ACC112 (cell line): ENCODE measurements at regions not wholly inside any gene's neighbourhood (a gene's known extent, or its start where the extent isn't known, plus 50 kb on each side); places are given as distances from the start of the nearest gene placed in this dataset.

Experiments used
- H2AFZ ChIP-seq: fragments of 200-600 bp; sonication (generic); one replicate; pipeline ENCODE4 v1.6.0; 2017; ENCODE audit warnings: antibody characterized with exemption, low read length; ENCODE audit not compliant: unreplicated experiment
- H3K27ac ChIP-seq: fragments of 200-600 bp; sonication (generic); 2 replicates; pipeline ENCODE4 v1.5.1; 2014; ENCODE audit warnings: low read depth, mild to moderate bottlenecking, antibody characterized with exemption, low read length, moderate library complexity
- H3K27me3 ChIP-seq: fragments of 200-600 bp; sonication (generic); 2 replicates; pipeline ENCODE4 v1.6.1; 2014; ENCODE audit warnings: mild to moderate bottlenecking, antibody characterized with exemption, low read length, moderate library complexity, mixed read lengths; ENCODE audit not compliant: insufficient read depth
- H3K36me3 ChIP-seq: fragments of 200-600 bp; sonication (generic); 2 replicates; pipeline ENCODE4 v1.6.1; 2016; ENCODE audit warnings: mild to moderate bottlenecking, antibody characterized with exemption, low read length, moderate library complexity, mixed read lengths; ENCODE audit not compliant: insufficient read depth
- H3K4me1 ChIP-seq: fragments of 200-600 bp; sonication (generic); one replicate; pipeline ENCODE4 v1.6.1; 2016; ENCODE audit warnings: low read length, mixed read lengths; ENCODE audit not compliant: insufficient read depth, unreplicated experiment, control insufficient read depth
- H3K4me3 ChIP-seq: fragments of 200-600 bp; sonication (generic); 2 replicates; pipeline ENCODE4 v1.5.1; 2014; ENCODE audit warnings: mild to moderate bottlenecking, low read depth, low read length
- H3K79me2 ChIP-seq: fragments of 200-600 bp; sonication (generic); one replicate; pipeline ENCODE4 v1.6.0; 2016; ENCODE audit warnings: low read length; ENCODE audit not compliant: control insufficient read depth, unreplicated experiment, insufficient read depth

DNA sequence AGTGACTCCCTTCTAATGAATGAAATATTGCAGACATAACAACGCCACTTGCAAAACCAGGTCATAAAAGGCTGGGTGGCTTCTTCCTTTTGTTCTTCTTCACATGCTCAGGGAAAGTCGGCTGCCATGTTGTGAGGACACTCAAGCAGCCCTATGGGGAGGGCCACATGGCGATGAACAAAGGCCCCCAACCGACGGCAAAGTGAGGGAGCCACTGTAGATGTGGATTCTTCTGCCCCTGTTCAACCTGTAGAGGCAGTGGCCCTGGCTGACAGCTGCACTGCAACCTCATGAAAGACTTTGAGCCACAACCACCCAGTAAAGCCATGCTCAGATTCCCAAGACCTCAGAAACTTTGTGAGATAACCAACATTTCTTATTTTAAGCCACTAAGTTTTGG is 203.5 kb upstream of the TNRC6C start:
- Histone ChIP-seq H3K27me3 (peaks cover 26% of the 10 kb centered on the region), H3K27ac (no peak overlapping the region), H3K4me1 (no peaks in the 10 kb centered on the region), H3K79me2 (no peaks in the 10 kb centered on the region), H2AFZ (no peak overlapping the region), H3K4me3 (no peak overlapping the region), H3K36me3 (no peaks in the 10 kb centered on the region)

DNA sequence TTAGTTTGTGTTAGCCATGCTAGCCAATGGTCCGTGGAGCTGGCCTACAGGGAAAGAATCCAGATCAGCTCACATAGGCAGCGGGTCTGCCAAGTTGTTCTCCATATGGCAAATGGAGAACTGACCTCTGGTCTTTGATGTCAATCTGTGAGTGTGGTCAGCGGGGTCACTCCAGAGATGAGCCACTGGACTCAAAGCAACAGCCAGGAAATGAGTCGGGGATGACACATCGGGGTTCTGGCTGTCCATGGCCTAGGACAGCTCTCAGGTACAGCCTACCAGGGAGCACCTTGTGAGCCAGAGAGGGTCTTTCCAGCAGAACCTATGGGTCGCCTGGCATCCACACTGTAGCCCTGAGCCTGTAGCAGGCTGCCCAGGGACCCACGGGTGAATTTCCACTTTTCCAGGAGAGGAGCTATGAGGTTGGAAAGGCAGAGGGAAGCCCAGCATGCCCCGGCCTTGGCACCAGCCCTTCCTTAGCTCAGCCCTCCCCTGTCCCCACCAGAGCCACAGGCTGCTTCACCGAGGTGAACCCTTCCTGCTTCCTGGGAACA is 203.0 kb upstream of the TNRC6C start:
- Histone ChIP-seq H3K4me3 (no peak overlapping the region), H3K27ac (no peak overlapping the region), H2AFZ (no peak overlapping the region), H3K36me3 (no peaks in the 10 kb centered on the region), H3K27me3 (peaks cover 22% of the 10 kb centered on the region), H3K4me1 (no peaks in the 10 kb centered on the region), H3K79me2 (no peaks in the 10 kb centered on the region)

DNA sequence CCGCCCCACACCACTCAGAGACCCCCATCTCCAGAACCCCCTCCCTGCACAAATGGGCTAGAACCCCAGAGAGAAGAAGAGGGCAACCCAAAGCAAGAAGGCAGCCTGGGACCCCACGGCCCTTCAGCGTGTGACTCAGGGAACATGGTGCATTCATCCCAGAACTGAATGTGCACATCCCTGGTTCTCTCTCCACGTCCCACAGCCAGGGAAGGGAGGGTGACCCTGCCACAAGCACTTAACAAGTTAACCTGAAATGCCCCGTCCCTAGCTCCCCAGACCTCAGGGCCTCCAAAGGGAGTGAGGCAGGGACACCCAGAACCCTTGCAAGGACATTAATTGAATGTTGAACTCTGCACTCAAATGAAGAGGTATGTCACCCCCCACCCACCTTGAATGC is 202.5 kb upstream of the TNRC6C start:
- H2AFZ ChIP-seq: no peak overlapping the region
- no peaks in the 10 kb centered on the region for H3K79me2 ChIP-seq
- peaks cover 16% of the 10 kb centered on the region for H3K27me3 ChIP-seq
- H3K27ac ChIP-seq: no peak overlapping the region
- H3K36me3 ChIP-seq: no peaks in the 10 kb centered on the region
- H3K4me1 ChIP-seq: no peaks in the 10 kb centered on the region
- no peak overlapping the region for H3K4me3 ChIP-seq

DNA sequence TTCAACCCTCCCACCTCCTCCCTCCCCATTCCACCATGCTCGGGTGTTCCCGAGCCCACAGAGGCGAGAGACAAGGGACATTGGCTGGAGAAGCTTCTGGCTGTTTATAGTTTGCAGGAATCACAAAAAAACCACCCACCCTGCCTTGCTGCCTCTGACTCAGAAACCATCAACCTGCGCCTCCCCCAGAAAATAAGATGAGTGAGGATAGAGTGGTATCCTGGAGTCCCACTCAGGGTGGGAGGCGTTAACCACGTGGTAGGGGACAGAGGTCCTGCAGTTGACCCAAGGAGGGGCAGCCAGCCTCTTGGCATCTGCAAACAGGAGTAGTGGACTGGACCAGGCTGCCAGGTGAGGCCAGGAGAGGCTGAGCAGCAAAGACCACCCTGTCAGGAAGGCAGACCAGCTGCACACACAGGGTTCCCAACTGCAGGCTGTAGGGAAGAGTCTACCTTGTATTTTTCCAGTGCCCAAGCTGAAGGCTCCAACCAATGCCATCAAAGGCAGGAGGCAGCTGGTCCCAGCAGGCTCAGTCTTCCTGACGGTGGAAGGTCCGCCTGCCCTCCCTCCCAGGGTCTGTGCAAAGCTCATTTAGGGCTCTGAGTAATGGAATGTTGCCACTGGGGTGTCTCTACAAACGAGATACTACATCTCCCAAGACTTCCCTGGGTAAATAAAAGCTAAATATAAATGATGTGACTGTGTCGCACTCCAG is 201.5 kb upstream of the TNRC6C start:
- Histone ChIP-seq H2AFZ (no peak overlapping the region), H3K4me1 (no peaks in the 10 kb centered on the region), H3K4me3 (no peak overlapping the region), H3K27me3 (peaks cover 11% of the 10 kb centered on the region; the same call in 1 of the 2 replicates), H3K79me2 (no peaks in the 10 kb centered on the region), H3K27ac (no peak overlapping the region), H3K36me3 (no peaks in the 10 kb centered on the region)

DNA sequence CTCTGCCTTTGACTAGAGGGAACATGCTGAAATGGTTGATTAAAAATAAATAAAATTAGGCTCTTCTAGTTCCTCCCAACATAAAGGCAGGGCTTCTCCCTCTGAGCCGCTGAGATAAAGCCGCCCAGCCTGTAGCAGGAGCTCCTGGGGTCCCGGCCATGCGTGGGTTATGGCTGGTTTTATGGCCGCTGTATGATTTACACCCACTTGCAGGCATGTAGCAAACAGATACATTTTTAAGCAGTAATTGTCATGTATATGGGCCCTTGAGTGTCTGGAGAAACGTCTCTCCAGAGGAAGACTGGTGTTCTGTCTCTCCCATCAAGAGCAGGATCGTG is 201.0 kb upstream of the TNRC6C start:
- no peaks in the 10 kb centered on the region for H3K36me3 ChIP-seq
- H3K27ac ChIP-seq: no peak overlapping the region
- peaks cover 11% of the 10 kb centered on the region; the same call in 1 of the 2 replicates for H3K27me3 ChIP-seq
- no peak overlapping the region for H3K4me3 ChIP-seq
- H3K79me2 ChIP-seq: no peaks in the 10 kb centered on the region
- no peak overlapping the region for H2AFZ ChIP-seq
- H3K4me1 ChIP-seq: no peaks in the 10 kb centered on the region

DNA sequence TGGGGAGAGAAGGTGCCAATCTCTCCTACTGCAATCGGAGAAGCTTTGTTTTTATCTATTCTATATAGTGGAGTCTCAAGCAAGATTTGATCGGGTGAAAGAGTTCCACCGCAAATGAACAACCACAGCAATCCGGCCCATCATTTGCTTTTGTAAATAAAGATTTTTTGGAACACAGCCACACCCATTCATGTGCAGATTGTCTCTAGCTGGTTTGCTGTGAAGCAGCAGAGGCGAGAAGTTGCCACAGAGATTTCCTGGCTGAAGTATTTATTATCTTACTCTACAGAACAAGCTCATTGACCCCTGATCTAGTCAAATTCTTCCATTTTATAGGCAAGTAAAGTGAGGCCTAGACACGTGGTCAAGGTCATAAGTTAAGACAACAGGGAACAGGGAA is 195.5 kb upstream of the TNRC6C start:
- Histone ChIP-seq H3K27me3 (peaks cover 29% of the 10 kb centered on the region), H3K36me3 (no peaks in the 10 kb centered on the region)

DNA sequence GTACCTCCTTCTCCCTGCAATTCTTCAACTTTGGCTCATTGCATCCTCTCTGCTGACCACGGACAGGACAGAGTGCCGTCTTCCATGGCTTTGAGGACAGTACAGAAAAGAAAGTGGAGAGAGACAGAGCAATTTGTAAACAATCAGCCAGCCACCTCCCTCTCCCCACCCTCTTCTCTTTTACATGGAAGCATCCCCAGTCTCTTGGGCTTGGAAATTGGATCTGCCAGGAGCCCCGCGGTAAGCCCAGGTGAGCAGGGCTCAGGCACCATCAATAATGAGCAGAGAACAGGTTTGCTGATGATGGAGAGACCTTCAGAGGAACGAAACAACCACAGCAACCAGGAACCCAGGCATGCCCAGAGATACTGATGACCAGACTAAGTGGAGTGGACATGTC is 194.9 kb upstream of the TNRC6C start:
- Histone ChIP-seq H2AFZ (no peak overlapping the region), H3K36me3 (no peaks in the 10 kb centered on the region), H3K79me2 (no peaks in the 10 kb centered on the region), H3K4me1 (no peaks in the 10 kb centered on the region), H3K27me3 (peaks cover 30% of the 10 kb centered on the region), H3K27ac (no peak overlapping the region), H3K4me3 (no peak overlapping the region)

More for the DNA sequence above, 195.5 kb upstream of the TNRC6C start:
- no peak overlapping the region for H3K27ac ChIP-seq
- no peak overlapping the region for H2AFZ ChIP-seq
- no peaks in the 10 kb centered on the region for H3K4me1 ChIP-seq
- no peaks in the 10 kb centered on the region for H3K79me2 ChIP-seq
- no peak overlapping the region for H3K4me3 ChIP-seq

DNA sequence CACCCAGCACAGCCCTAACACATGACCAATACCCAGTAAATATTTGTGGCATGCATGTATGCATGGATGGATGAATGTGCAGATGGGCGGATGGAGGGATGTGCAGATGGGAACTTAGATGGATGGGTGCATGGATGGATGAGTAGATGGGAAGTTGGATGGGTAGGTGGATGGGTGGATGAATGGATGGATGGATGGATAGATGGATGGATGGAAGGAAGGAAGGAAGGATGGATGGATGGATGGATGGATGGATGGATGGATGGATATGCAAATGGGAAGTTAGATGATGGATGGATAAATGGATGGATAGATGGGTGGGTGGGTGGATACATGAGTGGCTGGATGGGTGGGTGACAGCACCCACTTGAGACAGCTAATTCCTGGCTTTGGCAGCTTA is 193.2 kb upstream of the TNRC6C start:
- Histone ChIP-seq H3K4me3 (no peak overlapping the region), H3K36me3 (no peaks in the 10 kb centered on the region), H3K4me1 (peaks cover 2% of the 10 kb centered on the region), H3K79me2 (no peaks in the 10 kb centered on the region), H2AFZ (no peak overlapping the region), H3K27ac (no peak overlapping the region), H3K27me3 (peaks cover 30% of the 10 kb centered on the region)

DNA sequence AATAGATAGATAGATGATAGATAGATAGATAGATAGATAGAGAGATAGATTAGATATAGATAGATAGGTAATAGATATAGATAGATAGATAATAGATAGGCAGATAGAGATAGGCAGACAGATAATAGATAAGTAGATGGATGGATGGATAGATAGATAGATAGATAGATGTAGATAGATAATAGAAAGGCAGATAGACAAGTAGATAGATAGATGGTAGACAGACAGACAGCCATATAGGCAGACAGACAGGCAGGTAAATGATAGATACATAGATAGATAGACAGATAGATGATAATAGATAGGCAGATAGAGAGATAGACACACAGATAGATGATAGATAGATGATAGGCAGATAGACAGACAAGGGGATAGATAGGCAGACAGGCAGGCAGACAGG is 191.4 kb upstream of the TNRC6C start:
- no peak overlapping the region for H3K27ac ChIP-seq
- H3K79me2 ChIP-seq: no peaks in the 10 kb centered on the region
- H3K4me3 ChIP-seq: no peak overlapping the region
- peaks cover 13% of the 10 kb centered on the region for H3K4me1 ChIP-seq
- no peaks in the 10 kb centered on the region for H3K36me3 ChIP-seq
- no peak overlapping the region for H2AFZ ChIP-seq
- H3K27me3 ChIP-seq: peaks cover 30% of the 10 kb centered on the region

DNA sequence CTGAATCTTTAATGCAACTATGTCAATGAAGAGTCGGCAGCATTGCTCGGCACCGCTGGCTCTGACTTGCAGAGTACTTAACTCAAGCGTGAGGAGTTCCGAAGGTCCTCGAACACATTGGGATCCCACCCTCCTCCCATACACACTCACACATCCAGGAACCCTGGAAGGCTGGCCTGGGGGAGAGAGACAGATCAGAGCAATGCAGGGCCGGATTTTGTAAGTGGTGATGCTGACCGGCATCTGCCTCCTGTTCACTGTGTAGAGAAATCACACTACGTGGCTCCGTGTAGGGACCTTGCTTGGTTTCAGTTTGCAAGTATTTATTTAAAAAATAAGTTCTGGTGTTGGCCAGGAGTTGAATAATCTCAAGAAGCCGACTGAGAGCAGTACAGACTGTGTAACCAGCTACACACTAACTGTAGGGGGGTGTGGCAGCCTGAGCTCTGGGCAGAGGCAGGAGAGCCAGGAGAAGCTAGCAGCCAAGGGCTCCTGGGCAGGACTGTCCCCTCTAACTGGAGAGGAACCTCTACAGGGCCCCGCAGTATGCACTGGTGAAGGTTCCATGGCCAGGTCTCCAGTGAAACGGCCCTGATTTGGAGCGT is 190.2 kb upstream of the TNRC6C start:
- Histone ChIP-seq H3K4me1 (peaks cover 13% of the 10 kb centered on the region), H3K79me2 (no peaks in the 10 kb centered on the region), H2AFZ (no peak overlapping the region), H3K27me3 (peaks cover 24% of the 10 kb centered on the region), H3K27ac (no peak overlapping the region), H3K36me3 (no peaks in the 10 kb centered on the region), H3K4me3 (no peak overlapping the region)

DNA sequence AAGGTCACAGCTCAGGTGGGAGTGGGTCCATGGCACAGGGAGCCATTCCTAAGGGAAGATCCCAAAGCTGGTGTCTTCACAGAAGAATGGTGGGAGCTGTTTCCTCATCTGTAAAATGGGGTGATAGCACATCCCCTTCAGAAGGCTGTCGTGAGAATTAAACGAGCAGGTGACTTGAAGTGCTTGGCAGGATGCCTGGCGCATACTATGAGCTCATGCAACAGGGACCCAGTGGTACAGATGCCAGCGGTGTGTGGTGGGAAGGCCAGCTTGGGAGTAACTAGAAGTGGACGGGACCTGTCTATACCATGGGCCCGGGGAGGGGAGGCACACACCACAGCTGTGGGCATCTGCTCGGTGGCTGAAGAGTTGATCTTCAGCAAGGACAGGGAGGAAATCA is 189.3 kb upstream of the TNRC6C start:
- Histone ChIP-seq H3K36me3 (no peaks in the 10 kb centered on the region), H3K79me2 (no peaks in the 10 kb centered on the region), H3K27ac (no peak overlapping the region), H3K4me1 (peaks cover 13% of the 10 kb centered on the region), H2AFZ (no peak overlapping the region), H3K4me3 (no peak overlapping the region), H3K27me3 (peaks cover 16% of the 10 kb centered on the region)
